HepG2 (cell line): ENCODE measurements at regions not wholly inside any gene's neighbourhood (a gene's known extent, or its start where the extent isn't known, plus 50 kb on each side); places are given as distances from the start of the nearest gene placed in this dataset.

ENCODE experiments used
- ATAC-seq: fragments of 200-7000 bp; cut with Tn5 transposase; 3 replicates; pipeline ENCODE4 v1.9.1; 2020; ENCODE audit warnings: mild to moderate bottlenecking, moderate library complexity
- BruUV-seq: library from RNA; stranded (reverse); fragments of 400-500 nt; replicated peaks from 2 replicates; lab custom pipeline; 2021; lab: Mats Ljungman, UMichigan
- CTCF ChIA-PET: fragments of 300-600 bp; formaldehyde crosslinking; extraction: SDS; loops from one replicate; lab custom pipeline; 2021; ENCODE audit warnings: low total read pairs, inconsistent platforms, low intra/inter-chr PET ratio; lab: Yijun Ruan, JAX
- POLR2A ChIA-PET: fragments of 350-600 bp; sonication (Branson Sonifier 250); formaldehyde crosslinking; loops from one replicate; lab custom pipeline; 2020; ENCODE audit warnings: antibody characterized with exemption, inconsistent platforms; lab: Yijun Ruan, JAX
- DNase-seq: peaks from one replicate; pipeline ENCODE4 v3.0.0-alpha.2; 2015; ENCODE audit warnings: low spot score
- FAIRE-seq: peaks from 3 replicates; lab custom pipeline; 2011; peaks lifted over from hg19 to GRCh38; lab: Jason Lieb, UNC
- H2AFZ ChIP-seq: one replicate; pipeline ENCODE4 v1.6.1; 2011; ENCODE audit warnings: low read length, inconsistent platforms
- H3K27ac ChIP-seq: fragments of 300-600 bp; 3 replicates; pipeline ENCODE4 v1.8.0; 2011; ENCODE audit warnings: mixed run types, mild to moderate bottlenecking, mixed read lengths, low read length, inconsistent platforms; ENCODE audit not compliant: insufficient read depth; ENCODE audit errors: extremely low read length
- H3K27me3 ChIP-seq, 2 experiments: fragments of 200-600 bp in 1 of 2; 2 replicates in 1 of 2; 3 replicates in 1 of 2; pipeline versions ENCODE4 v1.6.0 to v1.8.0; 2011; ENCODE audit warnings: low read length in 2 of 2, mild to moderate bottlenecking in 2 of 2, moderate library complexity in 2 of 2, inconsistent platforms in 1 of 2; ENCODE audit not compliant: insufficient read depth in 2 of 2, control insufficient read depth in 1 of 2
- H3K36me3 ChIP-seq, 2 experiments: fragments of 200-600 bp in 1 of 2; replicated peaks in 1 of 2; 2 replicates in 1 of 2; 3 replicates in 1 of 2; pipeline versions ENCODE4 v1.5.1 to v1.8.0; 2011; ENCODE audit warnings: low read length in 2 of 2, inconsistent platforms in 1 of 2; ENCODE audit not compliant: insufficient read depth in 2 of 2, control insufficient read depth in 1 of 2
- H3K4me1 ChIP-seq: 2 replicates; pipeline ENCODE4 v1.5.1; 2012; ENCODE audit warnings: low read length, inconsistent platforms; ENCODE audit not compliant: insufficient read depth
- H3K4me2 ChIP-seq: 2 replicates; pipeline ENCODE4 v1.6.0; 2011; ENCODE audit warnings: low read depth, low read length, inconsistent platforms
- H3K4me3 ChIP-seq, 3 experiments: fragments of 200-600 bp in 1 of 3; sonication (generic), shearing (Covaris generic) in 1 of 3; replicated peaks in 1 of 3; 2 replicates each; pipeline ENCODE4 v1.5.1; 2011 to 2016; ENCODE audit warnings: low read length in 3 of 3, inconsistent platforms in 2 of 3, low read depth in 2 of 3, mild to moderate bottlenecking in 2 of 3, control low read depth in 1 of 3, mixed read lengths in 1 of 3; ENCODE audit not compliant: insufficient read depth in 1 of 3
- H3K79me2 ChIP-seq: one replicate; pipeline ENCODE4 v1.6.1; 2011; ENCODE audit warnings: low read length, inconsistent platforms; ENCODE audit not compliant: insufficient read depth
- H3K9ac ChIP-seq: 2 replicates; pipeline ENCODE4 v1.6.0; 2011; ENCODE audit warnings: mild to moderate bottlenecking, low read depth, low read length, inconsistent platforms; ENCODE audit not compliant: insufficient read depth
- H3K9me3 ChIP-seq: 2 replicates; pipeline ENCODE4 v1.5.1; 2012; ENCODE audit warnings: mild to moderate bottlenecking, low read length
- H4K20me1 ChIP-seq: 2 replicates; pipeline ENCODE4 v1.6.0; 2011; ENCODE audit warnings: inconsistent platforms, mild to moderate bottlenecking, low read length, moderate library complexity; ENCODE audit not compliant: insufficient read depth
- KDM5B ChIP-seq: sonication (generic); formaldehyde crosslinking; IDR thresholded peaks from 2 replicates; pipeline ENCODE4 v1.4.0; 2020; ENCODE audit warnings: missing genetic modification reagents, mild to moderate bottlenecking, borderline replicate concordance
- ZBED4 ChIP-seq: sonication (generic); formaldehyde crosslinking; IDR thresholded peaks from 2 replicates; pipeline ENCODE4 v1.4.0; 2020; ENCODE audit warnings: missing genetic modification reagents, borderline replicate concordance
- ZBTB10 ChIP-seq: sonication (generic); formaldehyde crosslinking; IDR thresholded peaks from 2 replicates; pipeline ENCODE4 v1.4.0; 2020; ENCODE audit warnings: missing genetic modification reagents, borderline replicate concordance
- ZNF136 ChIP-seq: sonication (generic); formaldehyde crosslinking; IDR thresholded peaks from 2 replicates; pipeline ENCODE4 v1.8.1; 2022; ENCODE audit warnings: low read depth, mild to moderate bottlenecking, moderate library complexity, missing genetic modification reagents
- ZNF337 ChIP-seq: sonication (generic); formaldehyde crosslinking; IDR thresholded peaks from 2 replicates; pipeline ENCODE4 v1.5.1; 2020; ENCODE audit warnings: missing genetic modification reagents, low read depth, mild to moderate bottlenecking, borderline replicate concordance
- ZNF362 ChIP-seq: sonication (generic); formaldehyde crosslinking; IDR thresholded peaks from 2 replicates; pipeline ENCODE4 v1.4.0; 2020; ENCODE audit warnings: missing genetic modification reagents, mild to moderate bottlenecking, borderline replicate concordance
- ZNF580 ChIP-seq: IDR thresholded peaks from 2 replicates; pipeline ENCODE4 v1.6.1; 2016; ENCODE audit warnings: low read depth, borderline replicate concordance
- ZNF770 ChIP-seq: sonication (generic); formaldehyde crosslinking; IDR thresholded peaks from 2 replicates; pipeline ENCODE4 v1.5.0; 2020; ENCODE audit warnings: mild to moderate bottlenecking, missing genetic modification reagents
- WGBS: methylation state at CpG from one replicate; pipeline ENCODE4 v1.1.6; 2017; ENCODE audit warnings: low lambda C conversion rate; 5-methylcytosine and 5-hydroxymethylcytosine counted together
- in situ Hi-C: cut with HindIII; loops from 2 replicates; pipeline ENCODE4 v1.10.0; 2017; ENCODE audit warnings: low pct_unique_long_range_greater_than_20kb; ENCODE audit not compliant: extremely low pct_ligation_motif_present
- intact Hi-C: fragments of 100-400 bp; cut with micrococcal nuclease; formaldehyde crosslinking; loops from one replicate; pipeline ENCODE4 v1.10.0; 2022; ENCODE audit not compliant: unreplicated experiment

- CTCF ChIA-PET: no interaction called here
- no peaks in the 10 kb centered on the region for H3K36me3 ChIP-seq
- H2AFZ ChIP-seq: no peak overlapping the region
- ATAC-seq (no peak), DNase-seq (no peak), FAIRE-seq (no peak)
- POLR2A ChIA-PET: no interaction called here
- H3K4me3 ChIP-seq: no peak overlapping the region
- no peaks in the 10 kb centered on the region for H3K4me1 ChIP-seq
- intact Hi-C loops: no loop called here
- no peak for TF ChIP-seq ZNF337 (CRISPR knock-in tag)
- no peak for TF ChIP-seq ZNF580
- TF ChIP-seq ZNF362 (CRISPR knock-in tag): no peak
- no peak for TF ChIP-seq ZBTB10 (CRISPR knock-in tag)
- no peak for TF ChIP-seq ZNF770
- TF ChIP-seq ZNF136: no peak
- TF ChIP-seq KDM5B (CRISPR knock-in tag): no peak
- TF ChIP-seq ZBED4 (CRISPR knock-in tag): no peak
- WGBS: 97% methylated on average over 2 of the region's 2 CpGs
- H3K79me2 ChIP-seq: peaks cover 16% of the 10 kb centered on the region
- in situ Hi-C loops: no loop called here
- H3K9me3 ChIP-seq: no peaks in the 10 kb centered on the region
- no TSS peak for BruUV-seq
- no peaks in the 10 kb centered on the region for H3K27me3 ChIP-seq
- no peak overlapping the region for H3K27ac ChIP-seq
- H4K20me1 ChIP-seq: no peaks in the 10 kb centered on the region
- H3K4me2 ChIP-seq: no peak overlapping the region
- H3K9ac ChIP-seq: no peak overlapping the region
These were observed 441.1 kb downstream of the PCNX1 start for GRCh38 chr14:71348394-71348793.
